ENCODE measurements at regions not wholly inside any gene's neighbourhood (a gene's known extent, or its start where the extent isn't known, plus 50 kb on each side); places are given as distances from the start of the nearest gene placed in this dataset.

DNA sequence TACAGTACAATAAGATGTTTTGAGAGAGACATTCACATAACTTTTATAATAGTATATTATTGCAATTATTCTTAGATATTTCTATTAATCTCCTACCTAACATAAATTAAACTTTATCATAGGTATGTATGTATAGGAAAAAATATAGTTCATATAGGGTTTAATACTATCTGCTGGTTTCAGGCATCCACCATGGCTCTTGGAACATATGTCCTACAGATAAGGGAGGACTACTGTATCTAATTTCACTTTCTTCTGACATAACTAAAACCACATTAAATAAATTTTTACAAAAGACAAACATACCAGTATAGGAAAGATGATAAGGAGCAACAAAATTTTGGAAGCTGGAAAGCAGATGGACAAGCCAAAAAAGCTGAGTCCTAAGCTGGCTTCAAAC lies 67.9 kb upstream of the TMEM17 start:
- TF ChIP-seq, protein P1, sequence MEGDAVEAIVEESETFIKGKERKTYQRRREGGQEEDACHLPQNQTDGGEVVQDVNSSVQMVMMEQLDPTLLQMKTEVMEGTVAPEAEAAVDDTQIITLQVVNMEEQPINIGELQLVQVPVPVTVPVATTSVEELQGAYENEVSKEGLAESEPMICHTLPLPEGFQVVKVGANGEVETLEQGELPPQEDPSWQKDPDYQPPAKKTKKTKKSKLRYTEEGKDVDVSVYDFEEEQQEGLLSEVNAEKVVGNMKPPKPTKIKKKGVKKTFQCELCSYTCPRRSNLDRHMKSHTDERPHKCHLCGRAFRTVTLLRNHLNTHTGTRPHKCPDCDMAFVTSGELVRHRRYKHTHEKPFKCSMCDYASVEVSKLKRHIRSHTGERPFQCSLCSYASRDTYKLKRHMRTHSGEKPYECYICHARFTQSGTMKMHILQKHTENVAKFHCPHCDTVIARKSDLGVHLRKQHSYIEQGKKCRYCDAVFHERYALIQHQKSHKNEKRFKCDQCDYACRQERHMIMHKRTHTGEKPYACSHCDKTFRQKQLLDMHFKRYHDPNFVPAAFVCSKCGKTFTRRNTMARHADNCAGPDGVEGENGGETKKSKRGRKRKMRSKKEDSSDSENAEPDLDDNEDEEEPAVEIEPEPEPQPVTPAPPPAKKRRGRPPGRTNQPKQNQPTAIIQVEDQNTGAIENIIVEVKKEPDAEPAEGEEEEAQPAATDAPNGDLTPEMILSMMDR (conservative IDR thresholded peaks at IDR 0.05; ENCODE audit: low read depth, low read length) = no peak
- TF ChIP-seq EZH2phosphoT487 (IDR thresholded peaks at IDR 0.05; ENCODE audit: borderline replicate concordance, low read length) = no peak
- no peak for TF ChIP-seq EZH2 (IDR thresholded peaks at IDR 0.05; ENCODE audit: low read length, unreplicated experiment)

Data from PC-3 (cell line).